Nephron (organoid): ENCODE measurements at regions not wholly inside any gene's neighbourhood (a gene's known extent, or its start where the extent isn't known, plus 50 kb on each side); places are given as distances from the start of the nearest gene placed in this dataset.

Experiments
- H3K27ac Mint-ChIP-seq, 3 experiments: 2 replicates each; pipeline ENCODE4 v1.8.0; 2020; ENCODE audit warnings: mixed read lengths in 3 of 3, mild to moderate bottlenecking in 2 of 3, moderate library complexity in 1 of 3
- H3K27me3 Mint-ChIP-seq: 2 replicates; pipeline ENCODE4 v1.8.0; 2021; ENCODE audit warnings: low read depth, mild to moderate bottlenecking, moderate library complexity, mixed read lengths
- H3K36me3 Mint-ChIP-seq: 2 replicates; pipeline ENCODE4 v1.8.0; 2020; ENCODE audit warnings: low read depth, mixed read lengths
- H3K4me1 Mint-ChIP-seq: 2 replicates; pipeline ENCODE4 v1.8.0; 2020; ENCODE audit warnings: mixed read lengths
- H3K4me3 Mint-ChIP-seq, 3 experiments: 2 replicates each; pipeline ENCODE4 v1.8.0; 2020; ENCODE audit warnings: mild to moderate bottlenecking in 3 of 3, mixed read lengths in 3 of 3, moderate library complexity in 2 of 3
- H3K9me3 Mint-ChIP-seq: 2 replicates; pipeline ENCODE4 v1.8.0; 2020; ENCODE audit warnings: mixed read lengths
- TF ChIP-seq, protein P1 (sequence below), 3 experiments: fragments of 200-600 bp; sonication (generic); IDR thresholded peaks; one replicate each; pipeline ENCODE4 v1.5.0; 2021; ENCODE audit warnings: antibody characterized with exemption in 3 of 3; ENCODE audit not compliant: unreplicated experiment in 3 of 3

- Mint-ChIP-seq H3K27me3 (no peaks in the 10 kb centered on the region), H3K4me3 (no peak overlapping the region), H3K9me3 (peaks cover 17% of the 10 kb centered on the region), H3K36me3 (peaks cover 5% of the 10 kb centered on the region), H3K27ac (no peak overlapping the region), H3K4me1 (no peaks in the 10 kb centered on the region)
- TF ChIP-seq, protein P1, sequence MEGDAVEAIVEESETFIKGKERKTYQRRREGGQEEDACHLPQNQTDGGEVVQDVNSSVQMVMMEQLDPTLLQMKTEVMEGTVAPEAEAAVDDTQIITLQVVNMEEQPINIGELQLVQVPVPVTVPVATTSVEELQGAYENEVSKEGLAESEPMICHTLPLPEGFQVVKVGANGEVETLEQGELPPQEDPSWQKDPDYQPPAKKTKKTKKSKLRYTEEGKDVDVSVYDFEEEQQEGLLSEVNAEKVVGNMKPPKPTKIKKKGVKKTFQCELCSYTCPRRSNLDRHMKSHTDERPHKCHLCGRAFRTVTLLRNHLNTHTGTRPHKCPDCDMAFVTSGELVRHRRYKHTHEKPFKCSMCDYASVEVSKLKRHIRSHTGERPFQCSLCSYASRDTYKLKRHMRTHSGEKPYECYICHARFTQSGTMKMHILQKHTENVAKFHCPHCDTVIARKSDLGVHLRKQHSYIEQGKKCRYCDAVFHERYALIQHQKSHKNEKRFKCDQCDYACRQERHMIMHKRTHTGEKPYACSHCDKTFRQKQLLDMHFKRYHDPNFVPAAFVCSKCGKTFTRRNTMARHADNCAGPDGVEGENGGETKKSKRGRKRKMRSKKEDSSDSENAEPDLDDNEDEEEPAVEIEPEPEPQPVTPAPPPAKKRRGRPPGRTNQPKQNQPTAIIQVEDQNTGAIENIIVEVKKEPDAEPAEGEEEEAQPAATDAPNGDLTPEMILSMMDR (IDR thresholded peaks at IDR 0.05; ENCODE audit: unreplicated experiment in 3 of 3) = no peak
These were observed 199.5 kb downstream of the OSR1 start for GRCh38 chr2:19158896-19159295.

DNA sequence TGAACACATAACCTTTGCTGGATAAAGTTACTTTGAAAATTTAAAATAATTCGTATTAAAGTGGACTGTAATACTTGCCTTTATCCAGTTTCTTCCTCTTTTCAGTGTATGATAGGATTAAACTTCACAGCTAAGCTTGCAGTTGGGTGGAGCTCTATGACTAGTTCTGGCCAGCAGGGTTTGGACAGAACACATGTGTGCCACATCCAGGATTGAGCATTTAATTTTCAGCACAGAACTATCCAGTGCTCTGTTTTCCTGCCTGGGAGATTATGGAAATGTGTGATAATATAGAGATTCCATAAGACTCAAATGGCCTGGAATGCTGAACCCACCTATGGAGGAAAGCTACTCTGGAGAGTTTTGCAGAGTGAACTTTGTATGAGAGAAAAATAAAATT lies 200.2 kb downstream of the OSR1 start:
- no peaks in the 10 kb centered on the region for H3K4me1 Mint-ChIP-seq
- TF ChIP-seq, protein P1 (IDR thresholded peaks at IDR 0.05; ENCODE audit: unreplicated experiment in 3 of 3) = no peak
- peaks cover 5% of the 10 kb centered on the region for H3K36me3 Mint-ChIP-seq
- H3K27me3 Mint-ChIP-seq = no peaks in the 10 kb centered on the region
- peaks cover 17% of the 10 kb centered on the region for H3K9me3 Mint-ChIP-seq
- H3K27ac Mint-ChIP-seq = no peak overlapping the region
- H3K4me3 Mint-ChIP-seq = no peak overlapping the region

- no peak overlapping the region for H3K4me3 Mint-ChIP-seq
- peaks cover 2% of the 10 kb centered on the region for H3K36me3 Mint-ChIP-seq
- TF ChIP-seq, protein P1 (IDR thresholded peaks at IDR 0.05; ENCODE audit: unreplicated experiment in 3 of 3) = no peak
- H3K4me1 Mint-ChIP-seq = no peaks in the 10 kb centered on the region
- peaks cover 22% of the 10 kb centered on the region for H3K9me3 Mint-ChIP-seq
- H3K27ac Mint-ChIP-seq = no peak overlapping the region
- H3K27me3 Mint-ChIP-seq = no peaks in the 10 kb centered on the region
These were observed 201.8 kb downstream of the OSR1 start for GRCh38 chr2:19156646-19157045.

GRCh38 chr2:19150726-19151125 lies 207.7 kb downstream of the OSR1 start:
- Mint-ChIP-seq H3K36me3 (peaks cover 7% of the 10 kb centered on the region), H3K9me3 (peaks cover 33% of the 10 kb centered on the region), H3K4me3 (no peak overlapping the region), H3K27ac (no peak overlapping the region), H3K4me1 (no peaks in the 10 kb centered on the region), H3K27me3 (no peaks in the 10 kb centered on the region)
- TF ChIP-seq, protein P1 (IDR thresholded peaks at IDR 0.05; ENCODE audit: unreplicated experiment in 3 of 3) = no peak

GRCh38 chr2:19146867-19147266 lies 211.6 kb downstream of the OSR1 start:
- Mint-ChIP-seq H3K27ac (no peak overlapping the region), H3K9me3 (peaks cover 22% of the 10 kb centered on the region), H3K4me1 (peaks cover 3% of the 10 kb centered on the region), H3K27me3 (no peaks in the 10 kb centered on the region), H3K4me3 (no peak overlapping the region), H3K36me3 (peaks cover 7% of the 10 kb centered on the region)
- TF ChIP-seq, protein P1 (IDR thresholded peaks at IDR 0.05; ENCODE audit: unreplicated experiment in 3 of 3) = no peak

- H3K27me3 Mint-ChIP-seq = no peaks in the 10 kb centered on the region
- H3K27ac Mint-ChIP-seq = peak overlapping the region; percentile 16 to 34 (median 23)
- no peaks in the 10 kb centered on the region for H3K9me3 Mint-ChIP-seq
- H3K4me3 Mint-ChIP-seq = no peak overlapping the region
- H3K4me1 Mint-ChIP-seq = peaks cover 30% of the 10 kb centered on the region
- no peaks in the 10 kb centered on the region for H3K36me3 Mint-ChIP-seq
- TF ChIP-seq, protein P1 (IDR thresholded peaks at IDR 0.05; ENCODE audit: unreplicated experiment in 3 of 3) = no peak
These were observed 217.0 kb downstream of the OSR1 start for GRCh38 chr2:19141234-19142004.
